Upper lobe of left lung (tissue), 6 donors: ENCODE measurements at regions not wholly inside any gene's neighbourhood (a gene's known extent, or its start where the extent isn't known, plus 50 kb on each side); places are given as distances from the start of the nearest gene placed in this dataset.
A peak's percentile ranks its signal among the peaks of the same experiment; 100 is the strongest.
"Not testable (repeated sequence)": the region's sequence is repeated elsewhere in the genome, so short reads cannot be mapped to it uniquely, and the experiment has no call there.

Experiments
- ATAC-seq, 2 donors: fragments of 200-7000 bp; cut with Tn5 transposase; one replicate each; pipeline ENCODE4 v1.9.1; 2022; ENCODE audit warnings: mild to moderate bottlenecking in 2 of 2, moderate library complexity in 2 of 2; ENCODE audit not compliant: low FRiP score in 2 of 2
- DNase-seq, 2 donors: peaks; one replicate each; pipeline ENCODE4 v3.0.0-alpha.2; 2019 to 2020
- H3K27ac ChIP-seq, 4 donors: fragments of 200-600 bp; sonication (generic); one replicate each; pipeline ENCODE4 v1.5.1; 2016 to 2019
- H3K27me3 ChIP-seq, 4 donors: fragments of 200-600 bp; sonication (generic); one replicate each; pipeline ENCODE4 v1.5.1; 2017 to 2019
- H3K36me3 ChIP-seq, 4 donors: fragments of 200-600 bp; sonication (generic); one replicate each; pipeline ENCODE4 v1.5.1; 2016 to 2019
- H3K4me1 ChIP-seq, 4 donors: fragments of 200-600 bp; sonication (generic); one replicate each; pipeline ENCODE4 v1.5.1; 2018 to 2019
- H3K4me3 ChIP-seq, 4 donors: fragments of 200-600 bp; sonication (generic); one replicate each; pipeline ENCODE4 v1.5.1; 2017 to 2019; ENCODE audit warnings: mild to moderate bottlenecking in 2 of 4, moderate library complexity in 1 of 4
- H3K9me3 ChIP-seq, 4 donors: fragments of 200-600 bp; sonication (generic); one replicate each; pipeline ENCODE4 v1.5.1; 2018 to 2019
- EP300 ChIP-seq, 4 donors: sonication (generic); formaldehyde crosslinking; IDR thresholded peaks; one replicate each; pipeline ENCODE4 v1.5.1; 2017; ENCODE audit warnings: antibody characterized with exemption in 4 of 4, control low read depth in 2 of 4
- POLR2A ChIP-seq, 4 donors: fragments of 450-650 bp; IDR thresholded peaks; one replicate each; pipeline ENCODE4 v1.5.1; 2016 to 2017; ENCODE audit warnings: antibody characterized with exemption in 4 of 4, mild to moderate bottlenecking in 2 of 4
- POLR2AphosphoS5 ChIP-seq, 2 donors: sonication (generic); formaldehyde crosslinking; IDR thresholded peaks; one replicate each; pipeline ENCODE4 v1.5.1; 2017; ENCODE audit warnings: antibody characterized with exemption in 2 of 2
- WGBS, 2 donors: methylation state at CpG; one replicate each; pipeline ENCODE4 v1.1.5; 2017 to 2018; 5-methylcytosine and 5-hydroxymethylcytosine counted together
- TF ChIP-seq, protein P1 (sequence below), 6 experiments: fragments of 450-650 bp in 4 of 6; fragments of 200-600 bp in 2 of 6; sonication (generic) in 2 of 6; IDR thresholded peaks; one replicate each; pipeline ENCODE4 v1.5.1; 2016 to 2019; ENCODE audit warnings: antibody characterized with exemption in 6 of 6
- donor health status: DM: no; HTN: no; CAD: no; lungs with moderate emphysema.
- donor health status: DM: no; HTN: yes; CAD: no; lungs with severe emphysema.

DNA sequence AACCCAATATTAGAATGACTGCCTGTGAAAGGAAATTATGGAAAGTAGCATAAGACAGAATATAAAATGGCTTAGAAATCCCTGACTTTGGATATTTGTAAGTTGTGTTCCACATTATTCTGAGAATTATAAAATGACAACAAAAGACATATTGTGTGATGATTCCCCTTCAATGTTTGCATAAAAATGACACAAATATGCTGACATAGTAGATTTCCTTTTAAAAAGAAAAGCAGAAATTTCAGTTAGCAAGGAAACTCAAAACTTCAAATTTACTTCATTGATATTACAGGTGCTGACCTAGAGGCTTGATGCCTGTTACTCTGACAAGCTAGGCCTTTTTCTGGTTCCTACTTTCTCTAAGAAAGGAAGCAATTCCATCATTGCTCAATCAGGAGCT, 816.9 kb upstream of the HS3ST5 start:
- no peak for ATAC-seq
- DNase-seq: no peak
- Histone ChIP-seq H3K4me3 (no peak overlapping the region), H3K9me3 (no peaks in the 10 kb centered on the region), H3K27ac (no peak overlapping the region), H3K4me1 (no peaks in the 10 kb centered on the region), H3K36me3 (no peaks in the 10 kb centered on the region), H3K27me3 (no peaks in the 10 kb centered on the region)
- TF ChIP-seq EP300 (IDR thresholded peaks at IDR 0.05) (no peak), POLR2AphosphoS5 (IDR thresholded peaks at IDR 0.05) (no peak), POLR2A (IDR thresholded peaks at IDR 0.05) (no peak)
- TF ChIP-seq, protein P1, sequence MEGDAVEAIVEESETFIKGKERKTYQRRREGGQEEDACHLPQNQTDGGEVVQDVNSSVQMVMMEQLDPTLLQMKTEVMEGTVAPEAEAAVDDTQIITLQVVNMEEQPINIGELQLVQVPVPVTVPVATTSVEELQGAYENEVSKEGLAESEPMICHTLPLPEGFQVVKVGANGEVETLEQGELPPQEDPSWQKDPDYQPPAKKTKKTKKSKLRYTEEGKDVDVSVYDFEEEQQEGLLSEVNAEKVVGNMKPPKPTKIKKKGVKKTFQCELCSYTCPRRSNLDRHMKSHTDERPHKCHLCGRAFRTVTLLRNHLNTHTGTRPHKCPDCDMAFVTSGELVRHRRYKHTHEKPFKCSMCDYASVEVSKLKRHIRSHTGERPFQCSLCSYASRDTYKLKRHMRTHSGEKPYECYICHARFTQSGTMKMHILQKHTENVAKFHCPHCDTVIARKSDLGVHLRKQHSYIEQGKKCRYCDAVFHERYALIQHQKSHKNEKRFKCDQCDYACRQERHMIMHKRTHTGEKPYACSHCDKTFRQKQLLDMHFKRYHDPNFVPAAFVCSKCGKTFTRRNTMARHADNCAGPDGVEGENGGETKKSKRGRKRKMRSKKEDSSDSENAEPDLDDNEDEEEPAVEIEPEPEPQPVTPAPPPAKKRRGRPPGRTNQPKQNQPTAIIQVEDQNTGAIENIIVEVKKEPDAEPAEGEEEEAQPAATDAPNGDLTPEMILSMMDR (IDR thresholded peaks at IDR 0.05): no peak

DNA sequence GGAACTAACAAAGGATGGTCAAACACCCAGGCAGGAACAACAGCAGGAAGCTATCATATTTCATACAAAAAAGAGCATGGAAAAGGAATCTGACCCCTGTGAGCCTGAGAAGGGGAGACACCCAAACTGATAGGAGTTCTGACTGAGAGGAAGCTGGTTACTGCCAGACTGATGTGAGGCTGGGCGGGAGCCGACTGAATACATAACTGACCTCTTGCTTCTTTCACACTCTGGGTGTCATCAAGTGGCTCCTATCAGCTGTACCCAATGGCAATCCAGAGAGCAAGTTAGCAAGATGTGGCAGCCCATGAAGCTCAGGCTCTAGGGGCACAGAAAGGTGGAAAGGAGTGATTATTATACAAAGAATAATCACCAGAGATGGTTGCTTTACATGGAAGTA, 795.1 kb upstream of the HS3ST5 start:
- Histone ChIP-seq H3K27me3 (no peaks in the 10 kb centered on the region), H3K4me3 (no peak overlapping the region), H3K4me1 (no peaks in the 10 kb centered on the region), H3K27ac (no peak overlapping the region), H3K9me3 (no peaks in the 10 kb centered on the region), H3K36me3 (no peaks in the 10 kb centered on the region)
- DNase-seq (no peak), ATAC-seq (no peak)
- WGBS, 2 donors: 60 to 70% methylated on average over 2 of the region's 2 CpGs
- TF ChIP-seq, protein P1 (IDR thresholded peaks at IDR 0.05): no peak
- TF ChIP-seq POLR2A (IDR thresholded peaks at IDR 0.05) (no peak), POLR2AphosphoS5 (IDR thresholded peaks at IDR 0.05) (no peak), EP300 (IDR thresholded peaks at IDR 0.05) (no peak)

DNA sequence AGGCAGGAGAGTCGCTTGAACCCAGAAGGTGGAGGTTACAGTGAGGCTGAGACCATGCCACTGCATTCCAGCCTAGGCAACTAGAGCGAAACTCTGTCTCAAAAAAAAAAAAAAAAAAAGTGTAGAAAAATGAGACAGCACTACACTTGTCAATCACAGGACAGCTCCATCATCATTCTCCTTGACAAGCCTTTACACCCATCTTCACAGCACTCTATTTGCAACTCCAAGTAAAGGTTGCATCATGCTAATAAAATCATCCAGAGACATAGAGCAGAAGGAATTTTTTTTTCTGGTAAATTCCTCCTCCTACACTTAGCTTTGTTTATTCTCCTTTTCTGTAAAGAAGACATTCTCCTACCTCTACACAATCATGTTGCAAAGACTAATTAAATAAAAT, 791.0 kb upstream of the HS3ST5 start:
- Histone ChIP-seq H3K27ac (no peak overlapping the region), H3K27me3 (no peaks in the 10 kb centered on the region), H3K4me3 (no peak overlapping the region), H3K4me1 (no peaks in the 10 kb centered on the region), H3K36me3 (no peaks in the 10 kb centered on the region), H3K9me3 (peaks cover 0 to 7% (median 3%) of the 10 kb centered on the region in 4 donors)
- no peak for ATAC-seq
- no peak for DNase-seq
- WGBS, 2 donors: 89 to 90% methylated on average over 2 of the region's 2 CpGs
- no peak for TF ChIP-seq POLR2A (IDR thresholded peaks at IDR 0.05)
- no peak for TF ChIP-seq POLR2AphosphoS5 (IDR thresholded peaks at IDR 0.05)
- TF ChIP-seq EP300 (IDR thresholded peaks at IDR 0.05): no peak
- TF ChIP-seq, protein P1 (IDR thresholded peaks at IDR 0.05): no peak

DNA sequence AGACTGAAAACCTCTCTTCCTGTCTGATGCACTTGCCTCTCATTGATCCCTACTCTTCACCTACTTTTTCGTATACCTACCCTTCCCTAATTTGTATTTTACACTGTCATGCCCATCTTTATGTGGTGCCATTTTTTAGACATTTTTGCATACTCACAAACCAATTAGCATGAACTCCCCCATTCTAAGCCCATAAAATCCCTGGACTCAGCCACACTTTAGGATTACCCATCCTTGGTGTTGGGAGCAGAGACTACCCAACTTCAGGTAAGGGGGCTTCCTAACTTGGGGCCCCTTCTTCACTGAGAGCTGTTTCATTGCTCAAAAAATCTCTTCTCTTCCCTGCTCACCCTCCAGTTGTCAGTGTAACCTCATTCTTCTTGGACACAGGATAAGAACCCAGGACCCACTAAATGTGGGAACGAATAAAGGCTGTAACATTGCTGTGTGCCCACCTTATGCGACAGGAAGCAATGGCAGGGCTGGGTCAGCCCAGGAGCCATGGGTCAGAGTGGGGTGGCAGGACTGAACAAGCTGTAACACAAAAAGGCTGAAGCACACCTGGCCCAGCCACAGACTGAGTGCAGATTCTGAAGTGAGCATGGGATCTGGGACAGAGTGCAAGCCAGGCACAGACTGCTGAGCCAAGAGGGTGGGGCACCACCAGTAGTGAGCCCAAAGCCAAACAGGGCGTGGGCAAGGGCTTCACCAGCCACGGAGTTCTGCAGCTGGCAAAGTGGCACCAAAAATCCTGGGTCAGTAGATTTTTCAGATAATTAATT, 789.1 kb upstream of the HS3ST5 start:
- peaks cover 0 to 7% (median 3%) of the 10 kb centered on the region in 4 donors for H3K9me3 ChIP-seq
- DNase-seq: no peak
- H3K4me1 ChIP-seq: no peaks in the 10 kb centered on the region
- no peaks in the 10 kb centered on the region for H3K36me3 ChIP-seq
- TF ChIP-seq POLR2AphosphoS5 (IDR thresholded peaks at IDR 0.05) (no peak), POLR2A (IDR thresholded peaks at IDR 0.05) (no peak), EP300 (IDR thresholded peaks at IDR 0.05) (no peak)
- TF ChIP-seq, protein P1 (IDR thresholded peaks at IDR 0.05): no peak
- peak in 1 of 2 donors; percentile 22 for ATAC-seq
- no peak overlapping the region for H3K27ac ChIP-seq
- WGBS, 2 donors: 82 to 85% methylated on average over 5 of the region's 5 CpGs
- H3K4me3 ChIP-seq: no peak overlapping the region
- no peaks in the 10 kb centered on the region for H3K27me3 ChIP-seq

DNA sequence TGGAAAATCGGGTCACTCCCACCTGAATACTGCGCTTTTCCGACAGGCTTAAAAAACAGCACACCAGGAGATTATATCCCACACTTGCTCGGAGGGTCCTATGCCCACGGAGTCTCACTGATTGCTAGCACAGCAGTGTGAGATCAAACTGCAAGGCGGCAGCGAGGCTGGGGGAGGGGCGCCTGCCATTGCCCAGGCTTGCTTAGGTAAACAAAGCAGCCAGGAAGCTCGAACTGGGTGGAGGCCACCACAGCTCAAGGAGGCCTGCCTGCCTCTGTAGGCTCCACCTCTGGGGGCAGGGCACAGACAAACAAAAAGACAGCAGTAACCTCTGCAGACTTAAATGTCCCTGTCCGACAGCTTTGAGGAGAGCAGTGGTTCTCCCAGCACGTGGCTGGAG, 778.7 kb upstream of the HS3ST5 start:
- DNase-seq: peak in 1 of 2 donors; percentile 13
- not testable (repeated sequence) for H3K27me3 ChIP-seq, H3K27ac ChIP-seq, H3K36me3 ChIP-seq, ATAC-seq, H3K4me3 ChIP-seq, H3K9me3 ChIP-seq, H3K4me1 ChIP-seq
- WGBS, 2 donors: 85 to 94% methylated on average over 5 to 11 of the region's 11 CpGs
